Left kidney (tissue), 1 donor: ENCODE measurements at regions not wholly inside any gene's neighbourhood (a gene's known extent, or its start where the extent isn't known, plus 50 kb on each side); places are given as distances from the start of the nearest gene placed in this dataset.
A peak's percentile ranks its signal among the peaks of the same experiment; 100 is the strongest.

Experiments
- DNase-seq: peaks from one replicate; pipeline ENCODE4 v3.0.0-alpha.2; 2013

GRCh38 chr9:1267141-1267570 is 217.0 kb downstream of the DMRT2 start:
- no peak for DNase-seq

- no peak for DNase-seq
These were observed 217.4 kb downstream of the DMRT2 start for GRCh38 chr9:1267581-1267980.

DNA sequence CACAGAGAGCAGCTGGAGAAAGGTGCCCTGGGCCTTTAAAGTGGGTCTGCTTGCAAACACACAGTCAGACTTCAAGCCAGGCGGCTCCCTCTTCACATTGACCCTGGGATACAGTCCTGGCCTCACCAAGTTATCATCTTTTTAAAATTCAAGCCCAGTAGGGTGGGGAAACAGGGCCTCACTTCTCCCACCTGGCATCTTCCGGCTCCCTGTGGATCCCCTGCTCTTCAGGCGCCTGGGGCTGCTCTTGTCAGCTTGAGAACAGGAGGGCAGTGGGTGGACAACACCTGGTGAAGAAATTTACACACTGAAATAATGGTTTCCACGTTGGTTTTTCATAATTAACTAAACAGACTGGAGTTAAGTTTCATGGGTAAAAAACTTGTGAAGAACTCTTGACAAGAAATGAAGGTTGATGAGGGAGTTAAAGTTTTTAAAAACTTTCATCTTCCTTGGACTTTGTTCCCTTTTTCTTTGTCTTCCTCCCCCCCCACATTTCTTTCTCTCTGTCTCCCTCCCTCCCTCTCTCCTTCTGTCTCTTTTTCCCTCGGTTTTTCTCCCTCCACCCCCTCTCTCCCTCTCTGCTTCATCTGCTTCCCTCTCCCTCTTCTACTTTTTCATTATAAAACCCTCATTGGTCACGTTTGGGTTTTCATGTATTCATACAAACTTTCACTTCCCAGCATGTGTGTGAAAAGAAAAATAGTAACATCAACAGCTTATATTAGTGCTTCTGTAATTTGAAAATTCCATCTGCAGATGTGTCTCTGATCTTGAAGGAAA is 219.6 kb downstream of the DMRT2 start:
- DNase-seq: no peak

DNA sequence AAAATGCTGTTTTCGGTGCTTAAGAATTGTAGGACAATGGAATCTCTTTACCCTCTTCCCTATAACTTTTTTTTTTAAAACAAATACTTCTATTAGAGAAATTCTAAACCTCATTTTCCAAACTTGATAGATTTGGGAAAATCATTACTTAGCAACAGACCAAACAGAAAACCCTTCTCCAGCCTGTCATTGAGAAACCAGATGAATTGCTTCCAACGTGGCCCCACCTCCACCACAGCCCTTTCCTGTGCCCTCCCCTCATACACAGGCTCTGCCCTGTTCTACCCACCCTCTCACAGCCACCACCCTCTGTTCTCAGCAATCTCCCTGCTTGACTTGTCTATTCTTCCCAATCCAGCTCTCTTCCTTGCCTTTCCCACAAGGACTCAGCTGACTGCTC is 221.2 kb downstream of the DMRT2 start:
- DNase-seq: no peak

- no peak for DNase-seq
These were observed 221.6 kb downstream of the DMRT2 start for GRCh38 chr9:1271786-1272185.

- DNase-seq: no peak
These were observed 222.3 kb downstream of the DMRT2 start for GRCh38 chr9:1272488-1272887.

GRCh38 chr9:1273859-1274258 is 223.7 kb downstream of the DMRT2 start:
- no peak for DNase-seq

GRCh38 chr9:1274334-1274733 is 224.2 kb downstream of the DMRT2 start:
- no peak for DNase-seq

GRCh38 chr9:1276474-1276873 is 226.3 kb downstream of the DMRT2 start:
- no peak for DNase-seq

- no peak for DNase-seq
These were observed 234.6 kb downstream of the DMRT2 start for GRCh38 chr9:1284727-1285126.

DNA sequence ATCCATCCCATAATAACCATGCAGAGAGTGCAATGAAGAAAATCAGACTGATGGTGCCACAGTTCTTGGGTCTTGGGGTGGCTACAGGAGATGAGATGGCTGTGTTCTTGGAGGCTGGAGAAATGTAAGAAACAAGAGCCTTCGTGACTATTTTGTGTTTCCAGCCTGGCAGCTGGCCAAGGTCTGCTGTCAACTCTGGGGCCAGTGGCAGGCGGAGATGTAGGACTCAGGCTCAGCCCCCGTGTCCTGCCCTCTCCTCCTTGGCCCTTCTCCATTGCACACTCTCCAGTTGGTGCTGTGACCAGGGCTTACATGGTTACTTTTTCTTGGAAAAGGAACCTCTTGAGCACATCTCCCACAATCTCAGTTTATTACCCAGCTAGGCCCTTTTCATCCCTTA is 235.4 kb downstream of the DMRT2 start:
- no peak for DNase-seq

GRCh38 chr9:1292384-1292783 is 242.2 kb downstream of the DMRT2 start:
- no peak for DNase-seq

- no peak for DNase-seq
These were observed 244.6 kb downstream of the DMRT2 start for GRCh38 chr9:1294641-1295258.

- DNase-seq: no peak
These were observed 246.2 kb downstream of the DMRT2 start for GRCh38 chr9:1296331-1296730.

DNA sequence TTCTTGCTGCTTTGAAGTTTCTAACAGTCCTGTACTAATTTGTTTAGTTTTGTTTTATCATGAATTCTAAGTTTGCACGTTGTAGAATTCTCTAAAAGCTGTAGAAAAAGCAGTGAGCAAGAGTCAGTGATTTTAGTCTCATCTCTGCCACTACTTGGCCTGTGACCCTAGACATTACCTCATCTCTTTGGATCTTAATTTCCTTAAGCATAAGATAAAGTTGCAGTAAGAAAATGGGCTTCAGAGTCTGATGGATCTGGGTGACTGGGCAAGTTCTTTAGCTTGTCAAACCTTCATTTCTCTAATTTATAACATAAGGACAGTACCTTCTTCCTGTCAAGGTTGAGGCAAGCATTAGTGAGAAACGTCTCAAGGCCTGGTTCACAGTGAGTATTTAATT is 247.9 kb downstream of the DMRT2 start:
- DNase-seq: no peak

DNA sequence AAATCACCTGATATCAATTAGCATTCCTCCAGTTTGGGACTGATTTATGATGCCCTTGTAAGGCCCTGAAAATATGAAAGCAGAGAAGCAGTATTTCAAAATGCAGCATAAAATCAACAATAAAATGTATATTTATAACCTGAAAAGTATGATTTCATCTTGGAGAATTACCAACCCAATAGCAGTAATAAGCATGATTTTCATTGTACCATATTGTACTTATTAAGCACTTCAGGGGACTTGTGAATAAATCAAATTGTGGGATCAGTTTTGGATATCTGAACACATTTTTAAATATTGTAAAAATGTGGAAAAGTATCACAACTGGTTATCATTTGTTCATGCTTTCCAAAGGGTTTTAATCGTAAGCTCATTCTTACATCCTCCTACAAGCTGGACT is 250.8 kb downstream of the DMRT2 start:
- no peak for DNase-seq

DNA sequence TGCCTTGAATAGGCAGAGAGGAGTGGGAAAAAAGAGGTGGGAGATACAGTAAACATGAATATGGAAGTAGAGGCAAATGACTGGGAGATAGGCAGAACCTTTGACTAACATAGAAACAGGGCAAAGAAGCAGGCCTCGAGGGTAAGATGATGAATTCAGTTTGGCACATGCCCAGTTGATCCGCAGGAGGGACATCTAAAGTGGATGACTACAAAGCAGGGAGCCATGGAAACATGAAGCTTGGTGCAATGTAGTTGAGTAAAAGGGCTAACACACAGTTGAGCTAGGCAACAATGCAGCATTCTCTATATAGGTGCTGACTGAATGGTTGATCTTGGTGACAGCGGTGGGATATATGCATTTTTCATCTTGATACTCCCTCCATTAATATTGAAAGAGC is 253.8 kb downstream of the DMRT2 start:
- DNase-seq: no peak

GRCh38 chr9:1311462-1312042 is 261.4 kb downstream of the DMRT2 start:
- no peak for DNase-seq

DNA sequence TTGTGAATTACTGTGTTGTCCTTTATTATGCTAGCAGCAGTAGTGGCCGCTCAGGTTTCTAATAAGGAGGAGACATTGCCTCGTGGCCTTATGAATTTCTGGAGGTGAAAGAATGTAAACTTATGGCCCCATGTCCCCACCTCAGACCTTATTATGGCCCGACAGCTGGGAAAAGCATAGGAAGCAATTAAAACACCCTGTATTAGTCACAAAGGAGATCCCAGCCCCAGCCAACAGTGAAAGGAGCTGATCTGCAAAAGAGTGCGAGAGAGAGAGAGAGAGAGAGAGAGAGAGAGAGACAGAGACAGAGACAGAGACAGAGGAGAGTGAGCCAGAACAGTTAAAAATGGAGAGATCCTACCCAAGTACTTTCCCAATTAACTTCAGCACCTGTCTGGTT is 269.3 kb downstream of the DMRT2 start:
- no peak for DNase-seq

- no peak for DNase-seq
These were observed 269.9 kb downstream of the DMRT2 start for GRCh38 chr9:1320051-1320557.

- peak; percentile 3 for DNase-seq
These were observed 270.5 kb downstream of the DMRT2 start for GRCh38 chr9:1320607-1321195.

GRCh38 chr9:1327467-1327866 is 277.3 kb downstream of the DMRT2 start:
- no peak for DNase-seq

- DNase-seq: no peak
These were observed 278.2 kb downstream of the DMRT2 start for GRCh38 chr9:1328341-1328740.
